ENCODE measurements at regions not wholly inside any gene's neighbourhood (a gene's known extent, or its start where the extent isn't known, plus 50 kb on each side); places are given as distances from the start of the nearest gene placed in this dataset.

GRCh38 chr15:38894243-38894948 lies 329.8 kb upstream of the RASGRP1 start:
- DNase-seq, result no peak

GRCh38 chr15:38895326-38896255 lies 331.0 kb upstream of the RASGRP1 start:
- DNase-seq, result no peak

- DNase-seq, result no peak
Observed at GRCh38 chr15:38896647-38897046, 332.0 kb upstream of the RASGRP1 start.

- no peak for DNase-seq
Observed at GRCh38 chr15:38897551-38897950, 332.9 kb upstream of the RASGRP1 start.

- no peak for DNase-seq
Observed at GRCh38 chr15:38898236-38898635, 333.6 kb upstream of the RASGRP1 start.

GRCh38 chr15:38899300-38899699 lies 334.7 kb upstream of the RASGRP1 start:
- DNase-seq, result no peak

GRCh38 chr15:38904298-38904697 lies 339.7 kb upstream of the RASGRP1 start:
- DNase-seq, result no peak

- no peak for DNase-seq
Observed at GRCh38 chr15:38905632-38906031, 341.0 kb upstream of the RASGRP1 start.

- no peak for DNase-seq
Observed at GRCh38 chr15:38920966-38921365, 356.4 kb upstream of the RASGRP1 start.

GRCh38 chr15:38921471-38921870 lies 356.9 kb upstream of the RASGRP1 start:
- no peak for DNase-seq

GRCh38 chr15:38928431-38928830 lies 363.8 kb upstream of the RASGRP1 start:
- no peak for DNase-seq

- DNase-seq, result no peak
Observed at GRCh38 chr15:38930851-38931572, 366.4 kb upstream of the RASGRP1 start.

- DNase-seq, result no peak
Observed at GRCh38 chr15:38941399-38941953, 376.9 kb upstream of the RASGRP1 start.

GRCh38 chr15:38944536-38944935 lies 379.9 kb upstream of the RASGRP1 start:
- no peak for DNase-seq

- no peak for DNase-seq
Observed at GRCh38 chr15:38945551-38946298, 381.1 kb upstream of the RASGRP1 start.

GRCh38 chr15:38954090-38954489 lies 389.5 kb upstream of the RASGRP1 start:
- no peak for DNase-seq

- DNase-seq, result no peak
Observed at GRCh38 chr15:38961456-38961855, 396.8 kb upstream of the RASGRP1 start.

GRCh38 chr15:38961931-38962330 lies 397.3 kb upstream of the RASGRP1 start:
- no peak for DNase-seq

- no peak for DNase-seq
Observed at GRCh38 chr15:38972831-38973230, 408.2 kb upstream of the RASGRP1 start.

- no peak for DNase-seq
Observed at GRCh38 chr15:38975282-38975990, 410.8 kb upstream of the RASGRP1 start.

- DNase-seq, result no peak
Observed at GRCh38 chr15:38991126-38991525, 426.5 kb upstream of the RASGRP1 start.

- no peak for DNase-seq
Observed at GRCh38 chr15:38991701-38992100, 427.1 kb upstream of the RASGRP1 start.

All from CD4-positive, alpha-beta T cell treated with Interleukin-12 subunit alpha and Interleukin-12 subunit beta, for 1 hour (primary cell).